Stimulated activated CD4-positive, alpha-beta T cell treated with anti-CD3 and anti-CD28 coated beads, Interleukin-1b, Interleukin-23, amount 100 ng/mL, for 4 hours (primary cell): ENCODE measurements at regions not wholly inside any gene's neighbourhood (a gene's known extent, or its start where the extent isn't known, plus 50 kb on each side); places are given as distances from the start of the nearest gene placed in this dataset.
"Not testable (repeated sequence)": the region's sequence is repeated elsewhere in the genome, so short reads cannot be mapped to it uniquely, and the experiment has no call there.

ENCODE experiments used
- DNase-seq, 2 donors: peaks; one replicate each; pipeline ENCODE4 v3.0.0-alpha.2; 2020; ENCODE audit warnings: low read depth in 2 of 2

GRCh38 chr12:76664731-76665130 lies 99.2 kb upstream of the ZDHHC17 start:
- no peak for DNase-seq

- no peak for DNase-seq
Measured at GRCh38 chr12:76666290-76666835, 97.6 kb upstream of the ZDHHC17 start.

GRCh38 chr12:76669981-76670380 lies 93.9 kb upstream of the ZDHHC17 start:
- DNase-seq, result no peak

GRCh38 chr12:76670776-76671175 lies 93.1 kb upstream of the ZDHHC17 start:
- DNase-seq, result no peak

GRCh38 chr12:76674669-76675315 lies 89.1 kb upstream of the ZDHHC17 start:
- no peak for DNase-seq

GRCh38 chr12:76676261-76676660 lies 87.7 kb upstream of the ZDHHC17 start:
- DNase-seq, result not testable (repeated sequence)

- no peak for DNase-seq
Measured at GRCh38 chr12:76678992-76679391, 84.9 kb upstream of the ZDHHC17 start.

GRCh38 chr12:76679778-76680177 lies 84.1 kb upstream of the ZDHHC17 start:
- no peak for DNase-seq

GRCh38 chr12:76680940-76681339 lies 83.0 kb upstream of the ZDHHC17 start:
- no peak for DNase-seq

GRCh38 chr12:76685246-76685678 lies 78.7 kb upstream of the ZDHHC17 start:
- DNase-seq, result no peak

GRCh38 chr12:76687981-76688380 lies 75.9 kb upstream of the ZDHHC17 start:
- no peak for DNase-seq

GRCh38 chr12:76688631-76689030 lies 75.3 kb upstream of the ZDHHC17 start:
- no peak for DNase-seq

- DNase-seq, result no peak
Measured at GRCh38 chr12:76690921-76691700, 72.8 kb upstream of the ZDHHC17 start.

- no peak for DNase-seq
Measured at GRCh38 chr12:76692846-76693245, 71.1 kb upstream of the ZDHHC17 start.

GRCh38 chr12:76694369-76694768 lies 69.5 kb upstream of the ZDHHC17 start:
- no peak for DNase-seq

GRCh38 chr12:76696186-76696585 lies 67.7 kb upstream of the ZDHHC17 start:
- DNase-seq, result no peak

GRCh38 chr12:76697849-76698248 lies 66.1 kb upstream of the ZDHHC17 start:
- no peak for DNase-seq

- DNase-seq, result no peak
Measured at GRCh38 chr12:76698316-76698715, 65.6 kb upstream of the ZDHHC17 start.

- no peak for DNase-seq
Measured at GRCh38 chr12:76698966-76699365, 64.9 kb upstream of the ZDHHC17 start.

- no peak for DNase-seq
Measured at GRCh38 chr12:76701690-76702089, 62.2 kb upstream of the ZDHHC17 start.

- no peak for DNase-seq
Measured at GRCh38 chr12:76702946-76703345, 61.0 kb upstream of the ZDHHC17 start.

- no peak for DNase-seq
Measured at GRCh38 chr12:76704693-76705092, 59.2 kb upstream of the ZDHHC17 start.

- DNase-seq, result no peak
Measured at GRCh38 chr12:76706101-76706500, 57.8 kb upstream of the ZDHHC17 start.
